ENCODE measurements at regions not wholly inside any gene's neighbourhood (a gene's known extent, or its start where the extent isn't known, plus 50 kb on each side); places are given as distances from the start of the nearest gene placed in this dataset.

GRCh38 chr5:72598401-72599064 lies 91.3 kb upstream of the ZNF366 start:
- no peak for TF ChIP-seq CTCF (IDR thresholded peaks at IDR 0.05; ENCODE audit: insufficient read depth, low read depth, low read length)
- DNase-seq (ENCODE audit: low read depth): peak; percentile 93
- H3K4me3 ChIP-seq (ENCODE audit: low read depth, low read length): no peak overlapping the region

- no peak overlapping the region for H3K4me3 ChIP-seq (ENCODE audit: low read depth, low read length)
- no peak for TF ChIP-seq CTCF (IDR thresholded peaks at IDR 0.05; ENCODE audit: insufficient read depth, low read depth, low read length)
- peak; percentile 94 for DNase-seq (ENCODE audit: low read depth)
These were observed 90.3 kb upstream of the ZNF366 start for GRCh38 chr5:72597456-72597948.

GRCh38 chr5:72596956-72597355 lies 89.7 kb upstream of the ZNF366 start:
- no peak for DNase-seq (ENCODE audit: low read depth)
- no peak overlapping the region for H3K4me3 ChIP-seq (ENCODE audit: low read depth, low read length)
- no peak for TF ChIP-seq CTCF (IDR thresholded peaks at IDR 0.05; ENCODE audit: insufficient read depth, low read depth, low read length)

- H3K4me3 ChIP-seq (ENCODE audit: low read depth, low read length): no peak overlapping the region
- no peak for DNase-seq (ENCODE audit: low read depth)
- TF ChIP-seq CTCF (IDR thresholded peaks at IDR 0.05; ENCODE audit: insufficient read depth, low read depth, low read length): no peak
These were observed 81.4 kb upstream of the ZNF366 start for GRCh38 chr5:72588640-72589039.

GRCh38 chr5:72587661-72588308 lies 80.6 kb upstream of the ZNF366 start:
- no peak for DNase-seq (ENCODE audit: low read depth)
- H3K4me3 ChIP-seq (ENCODE audit: low read depth, low read length): no peak overlapping the region
- TF ChIP-seq CTCF (IDR thresholded peaks at IDR 0.05; ENCODE audit: insufficient read depth, low read depth, low read length): no peak

GRCh38 chr5:72586788-72587530 lies 79.7 kb upstream of the ZNF366 start:
- no peak for TF ChIP-seq CTCF (IDR thresholded peaks at IDR 0.05; ENCODE audit: insufficient read depth, low read depth, low read length)
- no peak overlapping the region for H3K4me3 ChIP-seq (ENCODE audit: low read depth, low read length)
- DNase-seq (ENCODE audit: low read depth): peak; percentile 24

All from fibroblast of villous mesenchyme (primary cell).